HCT116 (cell line): ENCODE measurements at regions not wholly inside any gene's neighbourhood (a gene's known extent, or its start where the extent isn't known, plus 50 kb on each side); places are given as distances from the start of the nearest gene placed in this dataset.

Source experiments
- ATAC-seq: fragments of 200-7000 bp; cut with Tn5 transposase; 2 replicates; pipeline ENCODE4 v1.9.1; 2020; ENCODE audit warnings: mild to moderate bottlenecking, moderate library complexity
- BruUV-seq: library from RNA; stranded (reverse); fragments of 400-500 nt; replicated peaks from 2 replicates; lab custom pipeline; 2021; lab: Mats Ljungman, UMichigan
- CTCF ChIA-PET: fragments of 300-600 bp; sonication (Branson Sonifier 250); formaldehyde crosslinking; loops from one replicate; lab custom pipeline; 2021; ENCODE audit warnings: antibody characterized with exemption; lab: Charles Lee
- POLR2A ChIA-PET: fragments of 300-600, 350-600 bp; sonication (Branson Sonifier 250); formaldehyde crosslinking; loops from one replicate; lab custom pipeline; 2021; ENCODE audit warnings: antibody characterized with exemption; lab: Charles Lee
- RAD21 ChIA-PET, 2 experiments: fragments of 300-600 bp; sonication (Branson Sonifier 250); formaldehyde crosslinking; loops; one replicate each; lab custom pipeline; 2023; ENCODE audit warnings: low total read pairs in 2 of 2; ENCODE audit not compliant: uncharacterized antibody in 2 of 2, unreplicated experiment in 2 of 2, low non-redundant PET in 1 of 2; lab: Charles Lee
- DNase-seq: peaks from one replicate; pipeline ENCODE4 v3.0.0-alpha.2; 2010; ENCODE audit warnings: low read depth, low spot score
- H2AFZ ChIP-seq: fragments of 200-600 bp; shearing (Covaris generic), sonication (generic); 2 replicates; pipeline ENCODE4 v1.6.1; 2017; ENCODE audit warnings: low read depth, mixed run types, mixed read lengths, antibody characterized with exemption, low read length; ENCODE audit not compliant: poor library complexity, severe bottlenecking
- H3K27ac ChIP-seq: 2 replicates; pipeline ENCODE4 v1.5.1; 2012; ENCODE audit warnings: low read depth, low read length
- H3K27me3 ChIP-seq: fragments of 200-600 bp; sonication (generic); 2 replicates; pipeline ENCODE4 v1.6.1; 2016; ENCODE audit warnings: mixed run types, low read length, mixed read lengths; ENCODE audit not compliant: insufficient read depth
- H3K36me3 ChIP-seq, 2 experiments: fragments of 200-500 bp in 1 of 2; fragments of 200-600 bp in 1 of 2; sonication (Bioruptor generic) in 1 of 2; sonication (generic) in 1 of 2; 2 replicates each; pipeline versions ENCODE4 v1.5.1 to v1.6.1; 2014 to 2016; ENCODE audit warnings: low read length in 2 of 2, inconsistent platforms in 1 of 2, mixed read lengths in 1 of 2, mixed run types in 1 of 2; ENCODE audit not compliant: insufficient read depth in 2 of 2, control insufficient read depth in 1 of 2
- H3K4me1 ChIP-seq, 2 experiments: fragments of 200-600 bp in 1 of 2; sonication (generic) in 1 of 2; 2 replicates each; pipeline versions ENCODE4 v1.5.1 to v1.6.1; 2012 to 2017; ENCODE audit warnings: low read length in 2 of 2, inconsistent platforms in 1 of 2, mild to moderate bottlenecking in 1 of 2, mixed read lengths in 1 of 2, mixed run types in 1 of 2, moderate library complexity in 1 of 2; ENCODE audit not compliant: insufficient read depth in 2 of 2, control insufficient read depth in 1 of 2
- H3K4me2 ChIP-seq: fragments of 200-600 bp; sonication (generic); 2 replicates; pipeline ENCODE4 v1.6.1; 2017; ENCODE audit warnings: mixed run types, low read length, mixed read lengths
- H3K4me3 ChIP-seq, 2 experiments: fragments of 200-600 bp in 1 of 2; sonication (generic) in 1 of 2; replicated peaks in 1 of 2; 2 replicates each; pipeline ENCODE4 v1.5.1; 2011 to 2016; ENCODE audit warnings: low read length in 2 of 2, control low read depth in 1 of 2, low read depth in 1 of 2, mild to moderate bottlenecking in 1 of 2, mixed read lengths in 1 of 2, mixed run types in 1 of 2
- H3K79me2 ChIP-seq: fragments of 200-600 bp; sonication (generic); 2 replicates; pipeline ENCODE4 v1.6.1; 2017; ENCODE audit warnings: mild to moderate bottlenecking, mixed run types, low read length, moderate library complexity, mixed read lengths; ENCODE audit not compliant: insufficient read depth
- H3K9ac ChIP-seq: fragments of 200-600 bp; sonication (generic); 2 replicates; pipeline ENCODE4 v1.6.1; 2016; ENCODE audit warnings: low read length, mixed read lengths
- H3K9me2 ChIP-seq: fragments of 200-600 bp; sonication (generic), shearing (Covaris generic); 2 replicates; pipeline ENCODE4 v1.6.1; 2017; ENCODE audit warnings: mixed run types, mild to moderate bottlenecking, moderate library complexity; ENCODE audit not compliant: insufficient read depth
- H3K9me3 ChIP-seq, 2 experiments: fragments of 200-500 bp in 1 of 2; fragments of 200-600 bp in 1 of 2; sonication (Bioruptor generic) in 1 of 2; sonication (generic) in 1 of 2; 2 replicates each; pipeline ENCODE4 v1.6.1; 2014 to 2017; ENCODE audit warnings: low read length in 2 of 2, mixed read lengths in 2 of 2, inconsistent platforms in 1 of 2, low read depth in 1 of 2, mild to moderate bottlenecking in 1 of 2, mixed run types in 1 of 2, moderate library complexity in 1 of 2; ENCODE audit not compliant: control insufficient read depth in 1 of 2, insufficient read depth in 1 of 2
- H4K20me1 ChIP-seq: fragments of 200-600 bp; sonication (generic), shearing (Covaris generic); 2 replicates; pipeline ENCODE4 v1.6.1; 2017; ENCODE audit warnings: mixed run types, mild to moderate bottlenecking, moderate library complexity; ENCODE audit not compliant: insufficient read depth
- CBX3 ChIP-seq: IDR thresholded peaks from 2 replicates; pipeline ENCODE4 v1.6.1; 2012; ENCODE audit warnings: low read depth
- ELF1 ChIP-seq: IDR thresholded peaks from 2 replicates; pipeline ENCODE4 v1.6.1; 2012; ENCODE audit warnings: low read depth, borderline replicate concordance
- POLR2A ChIP-seq: IDR thresholded peaks from 2 replicates; pipeline ENCODE4 v1.7.0; 2011; ENCODE audit warnings: borderline replicate concordance; ENCODE audit not compliant: insufficient read depth, insufficient read length; ENCODE audit errors: extremely low read depth
- POLR2AphosphoS5 ChIP-seq: IDR thresholded peaks from 2 replicates; pipeline ENCODE4 v1.6.1; 2011; ENCODE audit warnings: mild to moderate bottlenecking, low read depth, low read length, moderate library complexity
- SRF ChIP-seq: IDR thresholded peaks from 2 replicates; pipeline ENCODE4 v1.6.1; 2012; ENCODE audit warnings: low read depth
- intact Hi-C: fragments of 100-400 bp; cut with micrococcal nuclease; formaldehyde crosslinking; loops from 2 replicates; pipeline ENCODE4 v1.10.0; 2022
- TF ChIP-seq, protein P1 (sequence below): IDR thresholded peaks from 2 replicates; pipeline ENCODE4 v1.6.1; 2012; ENCODE audit warnings: low read depth
- TF ChIP-seq, protein P2 (sequence below), 3 experiments: fragments of 200-600 bp in 1 of 3; sonication (generic) in 1 of 3; IDR thresholded peaks in 2 of 3; conservative IDR thresholded peaks in 1 of 3; 2 replicates each; pipeline ENCODE4 v1.5.1; 2012 to 2017; ENCODE audit warnings: low read depth in 2 of 3, low read length in 2 of 3, antibody characterized with exemption in 1 of 3, borderline replicate concordance in 1 of 3, control low read depth in 1 of 3, mild to moderate bottlenecking in 1 of 3, mixed read lengths in 1 of 3, mixed run types in 1 of 3, moderate library complexity in 1 of 3; ENCODE audit not compliant: insufficient read depth in 1 of 3

DNA sequence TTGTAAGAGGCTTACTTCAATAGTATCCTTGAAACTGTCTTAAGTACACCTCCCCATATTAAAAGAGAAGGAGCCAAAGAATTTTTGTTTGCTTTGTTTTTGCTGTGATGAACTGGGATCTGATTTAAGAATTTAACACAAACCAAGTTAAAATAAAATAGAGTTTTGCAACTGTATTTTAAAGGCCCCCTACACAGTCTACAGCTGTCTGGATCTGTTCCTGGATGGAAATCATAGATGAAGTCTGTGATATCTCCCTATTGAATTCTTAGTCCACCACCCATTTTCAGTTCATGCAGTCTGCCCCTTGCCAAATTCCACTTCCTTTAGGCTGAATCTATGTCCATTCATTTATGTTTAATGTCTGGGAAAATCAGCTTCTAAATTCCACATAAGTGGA lies 169.8 kb upstream of the MEOX2 start (continued):
- TF ChIP-seq, protein P1, sequence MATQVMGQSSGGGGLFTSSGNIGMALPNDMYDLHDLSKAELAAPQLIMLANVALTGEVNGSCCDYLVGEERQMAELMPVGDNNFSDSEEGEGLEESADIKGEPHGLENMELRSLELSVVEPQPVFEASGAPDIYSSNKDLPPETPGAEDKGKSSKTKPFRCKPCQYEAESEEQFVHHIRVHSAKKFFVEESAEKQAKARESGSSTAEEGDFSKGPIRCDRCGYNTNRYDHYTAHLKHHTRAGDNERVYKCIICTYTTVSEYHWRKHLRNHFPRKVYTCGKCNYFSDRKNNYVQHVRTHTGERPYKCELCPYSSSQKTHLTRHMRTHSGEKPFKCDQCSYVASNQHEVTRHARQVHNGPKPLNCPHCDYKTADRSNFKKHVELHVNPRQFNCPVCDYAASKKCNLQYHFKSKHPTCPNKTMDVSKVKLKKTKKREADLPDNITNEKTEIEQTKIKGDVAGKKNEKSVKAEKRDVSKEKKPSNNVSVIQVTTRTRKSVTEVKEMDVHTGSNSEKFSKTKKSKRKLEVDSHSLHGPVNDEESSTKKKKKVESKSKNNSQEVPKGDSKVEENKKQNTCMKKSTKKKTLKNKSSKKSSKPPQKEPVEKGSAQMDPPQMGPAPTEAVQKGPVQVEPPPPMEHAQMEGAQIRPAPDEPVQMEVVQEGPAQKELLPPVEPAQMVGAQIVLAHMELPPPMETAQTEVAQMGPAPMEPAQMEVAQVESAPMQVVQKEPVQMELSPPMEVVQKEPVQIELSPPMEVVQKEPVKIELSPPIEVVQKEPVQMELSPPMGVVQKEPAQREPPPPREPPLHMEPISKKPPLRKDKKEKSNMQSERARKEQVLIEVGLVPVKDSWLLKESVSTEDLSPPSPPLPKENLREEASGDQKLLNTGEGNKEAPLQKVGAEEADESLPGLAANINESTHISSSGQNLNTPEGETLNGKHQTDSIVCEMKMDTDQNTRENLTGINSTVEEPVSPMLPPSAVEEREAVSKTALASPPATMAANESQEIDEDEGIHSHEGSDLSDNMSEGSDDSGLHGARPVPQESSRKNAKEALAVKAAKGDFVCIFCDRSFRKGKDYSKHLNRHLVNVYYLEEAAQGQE = no peak
- TF ChIP-seq POLR2A = no peak
- TF ChIP-seq, all 23 proteins: peak for 0

DNA sequence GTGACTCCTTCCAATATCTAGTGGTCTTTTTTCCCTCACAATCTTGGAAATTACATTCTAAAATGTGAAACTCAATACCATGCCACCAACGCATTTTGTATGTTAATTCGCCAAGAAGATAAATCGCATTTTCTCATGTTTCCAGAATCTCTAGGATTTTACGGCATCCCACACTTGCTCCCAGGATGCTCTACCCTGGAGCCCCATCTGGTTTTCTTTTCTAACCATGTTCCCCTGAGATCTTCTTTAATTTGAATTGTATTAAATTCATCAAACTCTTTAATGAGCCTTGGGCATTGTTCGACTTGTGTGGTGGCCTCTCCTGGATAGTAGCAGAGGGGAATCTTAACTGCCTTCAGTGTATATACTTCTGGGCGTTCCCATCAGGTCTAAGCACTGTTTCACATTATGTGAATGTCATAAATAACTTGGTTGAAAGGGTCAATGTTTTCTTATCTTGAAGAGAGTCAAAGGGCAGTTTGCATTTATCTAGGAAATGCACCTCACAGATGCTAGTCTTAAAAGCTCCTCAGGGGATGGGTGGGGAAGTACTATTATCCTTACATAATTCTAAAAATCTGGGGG lies 169.1 kb upstream of the MEOX2 start:
- TF ChIP-seq ELF1 = no peak
- TF ChIP-seq CBX3 = no peak
- TF ChIP-seq POLR2AphosphoS5 = no peak
- TF ChIP-seq, protein P2, sequence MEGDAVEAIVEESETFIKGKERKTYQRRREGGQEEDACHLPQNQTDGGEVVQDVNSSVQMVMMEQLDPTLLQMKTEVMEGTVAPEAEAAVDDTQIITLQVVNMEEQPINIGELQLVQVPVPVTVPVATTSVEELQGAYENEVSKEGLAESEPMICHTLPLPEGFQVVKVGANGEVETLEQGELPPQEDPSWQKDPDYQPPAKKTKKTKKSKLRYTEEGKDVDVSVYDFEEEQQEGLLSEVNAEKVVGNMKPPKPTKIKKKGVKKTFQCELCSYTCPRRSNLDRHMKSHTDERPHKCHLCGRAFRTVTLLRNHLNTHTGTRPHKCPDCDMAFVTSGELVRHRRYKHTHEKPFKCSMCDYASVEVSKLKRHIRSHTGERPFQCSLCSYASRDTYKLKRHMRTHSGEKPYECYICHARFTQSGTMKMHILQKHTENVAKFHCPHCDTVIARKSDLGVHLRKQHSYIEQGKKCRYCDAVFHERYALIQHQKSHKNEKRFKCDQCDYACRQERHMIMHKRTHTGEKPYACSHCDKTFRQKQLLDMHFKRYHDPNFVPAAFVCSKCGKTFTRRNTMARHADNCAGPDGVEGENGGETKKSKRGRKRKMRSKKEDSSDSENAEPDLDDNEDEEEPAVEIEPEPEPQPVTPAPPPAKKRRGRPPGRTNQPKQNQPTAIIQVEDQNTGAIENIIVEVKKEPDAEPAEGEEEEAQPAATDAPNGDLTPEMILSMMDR (IDR thresholded peaks at IDR 0.05 in 2 of 3, conservative IDR thresholded peaks at IDR 0.05 in 1 of 3; ENCODE audit: borderline replicate concordance in 1 of 3, insufficient read depth in 1 of 3, low read depth in 2 of 3, low read length in 2 of 3) = no peak
- no peak for TF ChIP-seq SRF
- Histone ChIP-seq H3K9me2 (no peaks in the 10 kb centered on the region), H3K9me3 (no peaks in the 10 kb centered on the region), H3K9ac (no peak overlapping the region), H3K4me2 (no peak overlapping the region), H3K27ac (no peak overlapping the region), H3K4me1 (no peaks in the 10 kb centered on the region), H3K27me3 (no peaks in the 10 kb centered on the region), H3K36me3 (no peaks in the 10 kb centered on the region), H2AFZ (no peak overlapping the region), H3K79me2 (no peaks in the 10 kb centered on the region), H4K20me1 (no peaks in the 10 kb centered on the region), H3K4me3 (no peak overlapping the region)
- DNase-seq (no peak), ATAC-seq (no peak)
- intact Hi-C loops = no loop called here
- BruUV-seq = no TSS peak
- POLR2A ChIA-PET = no interaction called here
- CTCF ChIA-PET = no interaction called here
- RAD21 ChIA-PET = no interaction called here
